ENCODE measurements at regions not wholly inside any gene's neighbourhood (a gene's known extent, or its start where the extent isn't known, plus 50 kb on each side); places are given as distances from the start of the nearest gene placed in this dataset.
A peak's percentile ranks its signal among the peaks of the same experiment; 100 is the strongest.
"Not testable (repeated sequence)": the region's sequence is repeated elsewhere in the genome, so short reads cannot be mapped to it uniquely, and the experiment has no call there.

DNA sequence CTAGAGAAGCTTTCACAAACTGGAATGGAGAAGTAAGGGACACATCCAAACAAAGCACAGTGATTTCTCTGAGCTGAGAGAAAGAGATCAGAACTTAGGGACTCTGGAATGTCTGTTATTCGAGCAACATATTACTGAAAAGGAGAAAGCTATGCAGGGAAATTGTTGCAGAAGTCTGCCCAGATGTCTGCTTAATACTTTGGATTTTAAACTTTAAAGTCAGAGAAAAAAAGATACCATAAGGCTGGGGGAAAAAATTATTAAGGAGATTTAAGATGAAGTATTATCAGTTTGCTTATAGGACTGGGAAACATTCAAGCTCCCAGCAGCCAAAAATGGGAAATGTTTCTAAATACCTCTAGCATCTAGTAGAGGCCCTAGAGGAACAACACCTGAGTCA lies 803.9 kb downstream of the TAF11L14 start:
- ATAC-seq: no peak
- no peaks in the 10 kb centered on the region for H3K36me3 Mint-ChIP-seq (ENCODE audit: low read depth)
- no peaks in the 10 kb centered on the region for H3K9me3 Mint-ChIP-seq (ENCODE audit: insufficient read depth)
- DNase-seq: no peak
- no peaks in the 10 kb centered on the region for H3K27me3 Mint-ChIP-seq (ENCODE audit: low read depth)
- H3K4me1 Mint-ChIP-seq (ENCODE audit: low read depth): no peaks in the 10 kb centered on the region
- H3K27ac Mint-ChIP-seq: no peak overlapping the region
- ChIA-PET CTCF (no interaction called here), POLR2A (no interaction called here)
- no peak overlapping the region for H3K4me3 Mint-ChIP-seq

DNA sequence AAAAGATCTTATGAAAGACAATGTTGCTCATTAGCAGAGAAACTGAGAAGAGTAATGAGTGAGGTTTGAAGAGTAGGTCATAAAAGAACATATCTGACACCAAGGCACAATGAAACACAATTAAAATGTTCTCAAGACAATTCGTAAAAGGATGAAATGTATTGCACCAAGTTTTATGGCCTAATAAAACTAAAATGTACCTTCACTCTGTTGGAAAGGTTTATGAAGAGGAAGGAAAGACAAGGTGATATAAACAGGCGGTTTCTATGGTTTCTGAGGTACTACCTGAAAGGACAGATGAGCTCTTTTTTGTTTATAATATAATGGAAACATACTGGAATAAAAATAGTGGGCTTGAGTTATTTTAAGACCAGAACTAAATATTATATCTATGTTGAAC lies 821.3 kb downstream of the TAF11L14 start:
- Mint-ChIP-seq H3K4me3 (no peak overlapping the region), H3K36me3 (ENCODE audit: low read depth) (no peaks in the 10 kb centered on the region), H3K27ac (no peak overlapping the region), H3K4me1 (ENCODE audit: low read depth) (no peaks in the 10 kb centered on the region), H3K27me3 (ENCODE audit: low read depth) (no peaks in the 10 kb centered on the region), H3K9me3 (ENCODE audit: insufficient read depth) (peaks cover 5% of the 10 kb centered on the region)
- ChIA-PET CTCF (interaction anchor here (1.5 kb wide), 1 partner anchor 243 kb away, joined by 3 read pairs; no protein-coding TSS in a partner anchor), POLR2A (no interaction called here)
- ATAC-seq (no peak), DNase-seq (no peak)

DNA sequence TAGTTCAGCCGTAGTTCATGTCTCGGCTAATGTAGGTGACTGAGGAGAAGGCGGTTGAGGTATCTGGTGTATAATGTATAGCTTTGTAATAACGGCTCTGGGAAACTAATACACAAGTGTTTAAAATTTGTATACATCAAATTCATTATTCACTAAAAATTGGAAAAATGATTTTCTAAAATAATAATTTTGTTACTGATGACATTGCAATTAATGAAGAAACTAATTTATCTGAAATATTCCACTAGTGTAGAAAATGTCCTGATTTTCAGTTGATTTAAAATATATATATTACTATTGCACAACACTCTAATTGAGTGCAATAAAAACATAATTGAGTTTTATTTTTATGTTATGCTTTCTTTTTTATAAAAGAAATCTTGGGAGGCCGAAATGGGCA lies 823.0 kb downstream of the TAF11L14 start:
- Mint-ChIP-seq H3K4me1 (ENCODE audit: low read depth) (no peaks in the 10 kb centered on the region), H3K4me3 (no peak overlapping the region), H3K36me3 (ENCODE audit: low read depth) (no peaks in the 10 kb centered on the region), H3K9me3 (ENCODE audit: insufficient read depth) (peaks cover 3% of the 10 kb centered on the region), H3K27ac (no peak overlapping the region), H3K27me3 (ENCODE audit: low read depth) (no peaks in the 10 kb centered on the region)
- ChIA-PET POLR2A (no interaction called here), CTCF (interaction anchor here (1.3 to 1.5 kb wide), 2 partner anchors 9 to 241 kb away, joined by 3 read pairs; no protein-coding TSS in a partner anchor)
- DNase-seq (no peak), ATAC-seq (no peak)

DNA sequence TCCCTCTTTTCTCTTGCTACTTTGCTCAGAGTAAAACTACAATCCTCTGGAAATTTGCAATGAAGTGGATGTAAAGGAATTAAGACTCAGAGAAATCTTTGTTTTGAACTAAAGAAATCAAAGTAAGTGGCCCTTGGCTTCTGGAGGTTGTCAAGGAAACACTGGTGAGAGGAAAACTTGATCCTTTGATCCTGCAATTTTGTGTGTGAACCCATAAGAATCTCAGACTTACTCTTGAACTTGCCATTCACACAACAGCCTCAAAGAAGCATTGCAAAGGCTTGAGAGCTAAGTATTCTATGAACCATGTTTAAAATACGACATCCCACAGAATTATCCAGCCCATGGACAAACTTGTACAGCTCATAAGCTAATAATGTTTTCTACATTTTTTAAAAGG lies 827.5 kb downstream of the TAF11L14 start:
- Mint-ChIP-seq H3K4me1 (ENCODE audit: low read depth) (no peaks in the 10 kb centered on the region), H3K9me3 (ENCODE audit: insufficient read depth) (no peaks in the 10 kb centered on the region), H3K4me3 (no peak overlapping the region), H3K36me3 (ENCODE audit: low read depth) (no peaks in the 10 kb centered on the region), H3K27me3 (ENCODE audit: low read depth) (no peaks in the 10 kb centered on the region), H3K27ac (no peak overlapping the region)
- ChIA-PET CTCF (no interaction called here), POLR2A (no interaction called here)
- no peak for ATAC-seq
- no peak for DNase-seq

DNA sequence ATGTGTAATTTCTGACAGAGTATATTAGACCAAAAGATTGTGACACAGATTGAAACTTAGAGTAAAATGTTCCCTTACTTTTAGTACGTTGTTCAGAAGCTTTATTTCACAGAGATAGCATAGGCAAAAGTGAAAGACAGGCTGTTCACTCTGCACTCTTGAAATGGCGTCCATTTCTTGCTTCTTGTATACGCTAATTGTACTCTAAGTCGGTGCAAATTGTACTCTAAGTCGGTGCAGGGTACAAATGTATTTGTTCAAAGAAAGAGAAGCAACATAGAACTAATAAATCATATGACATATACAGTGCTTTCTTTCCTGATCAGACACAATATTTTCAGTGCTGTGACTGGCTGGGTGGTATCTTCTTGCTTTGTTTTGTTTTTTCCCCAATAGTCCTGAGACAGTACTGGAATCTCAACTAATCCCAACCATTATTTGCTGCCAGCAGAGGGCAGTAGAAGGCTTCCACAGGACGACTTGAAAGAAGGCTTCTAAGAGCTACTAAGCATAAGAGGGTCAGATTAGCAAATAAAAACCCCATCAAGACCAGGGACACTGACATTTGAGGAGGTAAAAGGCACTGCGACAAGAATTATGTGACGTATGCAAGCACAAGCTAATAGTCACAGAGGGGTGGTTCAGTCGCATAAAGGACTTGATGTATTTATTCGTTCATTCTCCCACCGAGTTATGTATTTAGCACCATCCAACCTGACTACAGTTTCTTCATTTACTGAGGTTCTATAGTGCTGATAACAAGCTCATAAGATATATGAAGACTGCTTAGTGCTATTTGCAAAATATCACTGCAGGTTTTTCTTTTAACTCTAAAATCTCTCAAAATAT lies 831.8 kb downstream of the TAF11L14 start:
- Mint-ChIP-seq H3K4me3 (no peak overlapping the region), H3K27me3 (ENCODE audit: low read depth) (no peaks in the 10 kb centered on the region), H3K27ac (no peak overlapping the region), H3K9me3 (ENCODE audit: insufficient read depth) (no peaks in the 10 kb centered on the region), H3K4me1 (ENCODE audit: low read depth) (no peaks in the 10 kb centered on the region), H3K36me3 (ENCODE audit: low read depth) (no peaks in the 10 kb centered on the region)
- DNase-seq (peak; percentile 27), ATAC-seq (no peak)
- ChIA-PET CTCF (interaction anchor here (0.6 to 1.0 kb wide), 2 partner anchors 9 to 233 kb away, joined by 3 to 4 read pairs; no protein-coding TSS in a partner anchor), POLR2A (no interaction called here)

DNA sequence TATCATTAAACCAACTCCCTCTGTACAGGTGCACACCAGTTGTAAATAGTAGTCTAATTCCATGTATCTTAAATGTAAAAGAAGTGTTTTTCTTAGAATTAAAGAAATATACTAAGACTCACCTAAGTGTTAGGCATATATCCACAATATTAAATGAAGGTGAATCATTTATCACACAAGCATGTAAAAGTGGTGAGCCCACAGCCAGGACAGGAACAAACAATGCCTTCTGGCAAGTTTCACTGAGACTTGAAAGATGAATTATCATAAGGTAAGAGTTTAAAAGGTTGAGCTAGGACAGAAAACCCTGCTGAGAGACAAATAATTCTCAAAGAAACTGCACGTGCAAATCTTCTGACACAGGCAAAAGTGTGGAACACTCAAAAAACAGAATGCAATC lies 832.5 kb downstream of the TAF11L14 start:
- no peak for DNase-seq
- Mint-ChIP-seq H3K9me3 (ENCODE audit: insufficient read depth) (no peaks in the 10 kb centered on the region), H3K27ac (no peak overlapping the region), H3K27me3 (ENCODE audit: low read depth) (no peaks in the 10 kb centered on the region), H3K4me3 (no peak overlapping the region), H3K36me3 (ENCODE audit: low read depth) (no peaks in the 10 kb centered on the region), H3K4me1 (ENCODE audit: low read depth) (no peaks in the 10 kb centered on the region)
- ATAC-seq: no peak
- ChIA-PET POLR2A (no interaction called here), CTCF (interaction anchor here (0.6 to 1.0 kb wide), 2 partner anchors 10 to 233 kb away, joined by 3 to 4 read pairs; no protein-coding TSS in a partner anchor)

DNA sequence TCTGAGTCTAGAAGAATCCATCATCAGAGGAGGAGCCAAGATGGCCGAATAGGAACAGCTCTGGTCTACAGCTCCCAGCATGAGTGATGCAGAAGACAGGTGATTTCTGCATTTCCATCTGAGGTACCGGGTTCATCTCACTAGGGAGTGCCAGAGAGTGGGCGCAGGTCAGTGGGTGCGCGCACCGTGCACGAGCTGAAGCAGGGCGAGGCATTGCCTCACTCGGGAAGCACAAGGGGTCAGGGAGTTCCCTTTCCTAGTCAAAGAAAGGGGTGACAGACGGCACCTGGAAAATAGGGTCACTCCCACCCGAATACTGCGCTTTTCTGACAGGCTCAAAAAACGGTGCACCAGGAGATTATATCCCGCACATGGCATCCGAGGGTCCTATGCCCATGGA lies 837.5 kb downstream of the TAF11L14 start:
- POLR2A ChIA-PET; ATAC-seq; DNase-seq; H3K4me1 Mint-ChIP-seq (ENCODE audit: low read depth); H3K27me3 Mint-ChIP-seq (ENCODE audit: low read depth); H3K27ac Mint-ChIP-seq; H3K36me3 Mint-ChIP-seq (ENCODE audit: low read depth); H3K4me3 Mint-ChIP-seq; CTCF ChIA-PET; H3K9me3 Mint-ChIP-seq (ENCODE audit: insufficient read depth): not testable (repeated sequence)

DNA sequence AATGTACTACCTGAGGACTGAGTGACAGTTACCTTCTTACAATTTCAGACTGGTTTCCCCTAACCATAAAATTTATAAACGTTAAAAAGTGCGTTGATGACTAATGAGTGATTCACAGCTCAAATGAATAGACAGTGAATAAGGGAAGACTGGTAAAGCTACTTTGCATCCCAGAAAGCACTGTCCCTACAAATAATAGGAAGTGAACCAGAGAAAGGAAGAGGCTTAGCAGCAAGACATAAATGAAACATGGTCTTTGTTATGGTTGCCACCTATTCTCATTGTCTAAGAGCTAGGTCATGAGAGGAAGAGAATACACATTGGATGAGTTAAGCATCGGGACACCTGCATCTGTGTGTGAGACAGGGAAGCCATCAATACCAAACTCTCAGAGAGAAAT lies 849.2 kb downstream of the TAF11L14 start:
- CTCF ChIA-PET: no interaction called here
- H3K27me3 Mint-ChIP-seq (ENCODE audit: low read depth): no peaks in the 10 kb centered on the region
- no peaks in the 10 kb centered on the region for H3K4me1 Mint-ChIP-seq (ENCODE audit: low read depth)
- no peak for ATAC-seq
- POLR2A ChIA-PET: no interaction called here
- H3K9me3 Mint-ChIP-seq (ENCODE audit: insufficient read depth): no peaks in the 10 kb centered on the region
- no peak overlapping the region for H3K4me3 Mint-ChIP-seq
- DNase-seq: no peak
- H3K27ac Mint-ChIP-seq: no peak overlapping the region
- no peaks in the 10 kb centered on the region for H3K36me3 Mint-ChIP-seq (ENCODE audit: low read depth)

DNA sequence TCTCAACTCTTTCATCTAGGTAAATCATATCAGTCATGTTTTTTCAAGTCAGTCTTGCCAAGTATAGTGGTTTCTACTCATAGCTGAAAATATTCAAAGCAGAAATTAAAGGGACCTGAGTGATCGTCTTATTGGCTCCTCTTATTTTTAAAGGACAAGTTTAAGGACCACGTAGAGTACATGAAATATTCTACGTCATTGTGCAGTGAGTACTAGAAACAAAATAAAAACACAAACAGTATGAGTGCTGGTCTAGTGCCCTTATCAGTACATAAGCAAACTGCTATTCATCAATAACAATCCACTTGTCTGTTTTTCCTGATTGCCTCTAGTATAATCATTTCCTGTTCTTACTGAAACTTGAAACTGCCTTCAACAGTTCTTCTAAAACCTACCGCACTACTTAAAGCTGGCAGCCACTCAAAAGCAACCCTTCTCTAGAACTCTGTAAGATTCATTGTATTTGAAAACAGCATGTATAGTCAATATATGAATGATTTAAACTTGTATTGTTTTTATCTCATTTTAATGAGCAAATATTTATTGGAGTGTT lies 853.7 kb downstream of the TAF11L14 start:
- CTCF ChIA-PET: no interaction called here
- H3K9me3 Mint-ChIP-seq (ENCODE audit: insufficient read depth): no peaks in the 10 kb centered on the region

DNA sequence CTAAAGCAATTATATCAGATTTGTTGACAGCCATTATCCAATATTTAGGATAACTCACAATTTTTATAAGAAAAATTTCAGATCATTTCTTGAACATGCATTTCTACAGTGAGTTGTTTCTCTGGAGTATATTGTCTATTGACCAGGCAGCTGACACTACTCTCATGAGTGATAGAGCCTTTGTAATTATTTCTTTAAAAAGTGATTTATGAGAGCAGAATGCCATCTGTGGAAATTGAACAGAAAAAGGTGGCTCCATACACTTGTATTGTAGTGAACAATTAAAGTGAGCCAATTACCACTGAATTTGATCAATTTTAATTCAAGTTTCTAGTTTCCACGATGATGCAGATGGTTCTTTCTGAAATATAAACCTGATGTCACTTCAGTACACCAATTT lies 855.4 kb downstream of the TAF11L14 start:
- no peaks in the 10 kb centered on the region for H3K9me3 Mint-ChIP-seq (ENCODE audit: insufficient read depth)
- no peak overlapping the region for H3K4me3 Mint-ChIP-seq
- no peak overlapping the region for H3K27ac Mint-ChIP-seq
- ATAC-seq: no peak
- ChIA-PET POLR2A (no interaction called here), CTCF (no interaction called here)
- no peaks in the 10 kb centered on the region for H3K36me3 Mint-ChIP-seq (ENCODE audit: low read depth)
- DNase-seq: no peak
- H3K4me1 Mint-ChIP-seq (ENCODE audit: low read depth): no peaks in the 10 kb centered on the region
- H3K27me3 Mint-ChIP-seq (ENCODE audit: low read depth): no peaks in the 10 kb centered on the region

More for the DNA sequence above, 853.7 kb downstream of the TAF11L14 start:
- no peak overlapping the region for H3K4me3 Mint-ChIP-seq
- POLR2A ChIA-PET: no interaction called here
- H3K27ac Mint-ChIP-seq: no peak overlapping the region
- H3K36me3 Mint-ChIP-seq (ENCODE audit: low read depth): no peaks in the 10 kb centered on the region
- H3K4me1 Mint-ChIP-seq (ENCODE audit: low read depth): no peaks in the 10 kb centered on the region
- no peaks in the 10 kb centered on the region for H3K27me3 Mint-ChIP-seq (ENCODE audit: low read depth)
- no peak for DNase-seq
- no peak for ATAC-seq

DNA sequence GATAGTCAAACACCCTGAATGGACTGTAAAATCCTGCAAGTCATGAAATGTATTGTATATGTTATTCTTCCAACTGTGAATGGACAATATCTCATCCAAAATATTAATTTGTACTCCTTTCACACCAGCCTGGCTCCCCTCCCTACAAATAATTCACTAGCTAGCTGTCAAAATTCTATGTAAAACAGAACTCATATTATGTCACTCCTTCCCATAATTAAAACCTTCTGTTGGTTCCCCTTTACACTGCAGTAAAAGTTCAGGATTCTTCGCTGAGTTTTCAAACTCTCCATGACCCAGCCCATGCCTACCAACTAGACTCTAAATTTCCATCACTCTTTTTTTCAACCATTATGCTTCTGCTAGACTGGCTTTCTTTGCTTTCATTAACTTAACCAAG lies 857.1 kb downstream of the TAF11L14 start:
- Mint-ChIP-seq H3K9me3 (ENCODE audit: insufficient read depth) (no peaks in the 10 kb centered on the region), H3K36me3 (ENCODE audit: low read depth) (no peaks in the 10 kb centered on the region), H3K4me1 (ENCODE audit: low read depth) (no peaks in the 10 kb centered on the region), H3K4me3 (no peak overlapping the region), H3K27me3 (ENCODE audit: low read depth) (no peaks in the 10 kb centered on the region), H3K27ac (no peak overlapping the region)
- ATAC-seq: no peak
- POLR2A ChIA-PET: no interaction called here
- DNase-seq: no peak
- CTCF ChIA-PET: no interaction called here

DNA sequence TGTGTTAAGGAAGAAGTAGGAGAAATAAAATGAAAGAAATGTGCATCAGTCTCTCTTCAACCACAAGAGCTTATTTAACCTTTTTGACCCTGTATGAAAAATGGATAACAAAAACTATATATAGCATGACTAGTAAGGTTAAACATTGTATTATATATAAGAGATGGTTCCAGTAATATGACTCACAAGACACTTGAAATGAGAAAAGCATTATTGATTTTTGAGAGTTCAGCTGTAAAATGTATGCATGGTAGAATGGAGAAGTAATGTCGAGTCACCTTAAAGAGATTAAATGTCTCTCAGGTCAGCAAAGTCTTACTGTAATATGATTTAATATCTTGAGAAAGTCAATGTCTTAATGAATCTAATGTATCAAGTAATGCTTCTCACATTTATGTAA lies 860.9 kb downstream of the TAF11L14 start:
- no peaks in the 10 kb centered on the region for H3K4me1 Mint-ChIP-seq (ENCODE audit: low read depth)
- no peak for ATAC-seq
- H3K27me3 Mint-ChIP-seq (ENCODE audit: low read depth): no peaks in the 10 kb centered on the region
- DNase-seq: no peak
- no peak overlapping the region for H3K27ac Mint-ChIP-seq
- H3K4me3 Mint-ChIP-seq: no peak overlapping the region
- no peaks in the 10 kb centered on the region for H3K36me3 Mint-ChIP-seq (ENCODE audit: low read depth)
- ChIA-PET CTCF (no interaction called here), POLR2A (no interaction called here)
- H3K9me3 Mint-ChIP-seq (ENCODE audit: insufficient read depth): no peaks in the 10 kb centered on the region

DNA sequence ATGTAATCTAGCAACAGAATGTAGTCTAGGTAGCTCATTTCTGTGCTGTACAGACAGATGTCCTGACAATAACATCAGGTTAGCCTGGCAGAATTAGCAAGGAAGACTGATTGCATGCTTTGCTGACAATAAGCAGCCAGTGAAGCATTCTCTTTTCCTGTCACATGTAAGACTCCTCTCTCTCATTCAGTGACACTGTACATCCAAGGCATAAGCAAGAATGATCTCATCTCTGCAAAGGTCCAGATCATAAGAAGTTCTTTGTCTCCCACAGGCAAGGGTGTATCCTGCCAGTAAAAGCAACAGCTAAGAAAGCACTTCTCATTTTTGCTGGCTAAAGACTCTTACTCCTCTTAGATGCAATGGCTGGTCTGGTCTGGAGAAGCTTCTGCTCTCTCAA lies 861.8 kb downstream of the TAF11L14 start:
- Mint-ChIP-seq H3K27ac (no peak overlapping the region), H3K4me3 (no peak overlapping the region), H3K4me1 (ENCODE audit: low read depth) (no peaks in the 10 kb centered on the region), H3K36me3 (ENCODE audit: low read depth) (no peaks in the 10 kb centered on the region), H3K27me3 (ENCODE audit: low read depth) (no peaks in the 10 kb centered on the region), H3K9me3 (ENCODE audit: insufficient read depth) (no peaks in the 10 kb centered on the region)
- no peak for DNase-seq
- POLR2A ChIA-PET: no interaction called here
- CTCF ChIA-PET: no interaction called here
- ATAC-seq: no peak

All from activated CD8-positive, alpha-beta T cell treated with anti-CD3 and anti-CD28 coated beads, Interleukin-2, amount 10 ng/mL, durations not matched to agents 7 days and 5 days (primary cell).